IMR-90 (cell line): ENCODE measurements at regions not wholly inside any gene's neighbourhood (a gene's known extent, or its start where the extent isn't known, plus 50 kb on each side); places are given as distances from the start of the nearest gene placed in this dataset.

Source experiments
- ATAC-seq: fragments of 200-7000 bp; cut with Tn5 transposase; 2 replicates; pipeline ENCODE4 v1.9.1; 2020; ENCODE audit warnings: low read depth, mild to moderate bottlenecking, moderate library complexity
- BruUV-seq: library from RNA; stranded (reverse); fragments of 400-500 nt; replicated peaks from 2 replicates; lab custom pipeline; 2021; lab: Mats Ljungman, UMichigan
- CTCF ChIA-PET: fragments of 300-600 bp; formaldehyde crosslinking; extraction: SDS; loops from one replicate; lab custom pipeline; 2021; ENCODE audit warnings: antibody characterized with exemption; lab: Yijun Ruan, JAX
- POLR2A ChIA-PET: fragments of 300-600 bp; sonication (Branson Sonifier 250); formaldehyde crosslinking; loops from one replicate; lab custom pipeline; 2022; ENCODE audit warnings: antibody characterized with exemption; ENCODE audit not compliant: unreplicated experiment; lab: Charles Lee
- DNase-seq: peaks from one replicate; pipeline ENCODE4 v3.0.0; 2013
- H2AFZ ChIP-seq: replicated peaks from 2 replicates; pipeline ENCODE3; 2013; ENCODE audit warnings: low read length, mild to moderate bottlenecking; ENCODE audit not compliant: poor library complexity
- H2AK5ac ChIP-seq: 2 replicates; pipeline ENCODE4 v1.6.1; 2013; ENCODE audit warnings: low read depth, low read length, inconsistent platforms
- H2AK9ac ChIP-seq: replicated peaks from 2 replicates; pipeline ENCODE3; 2013; ENCODE audit warnings: mild to moderate bottlenecking, low read depth, low read length, moderate library complexity; ENCODE audit not compliant: poor library complexity
- H2BK120ac ChIP-seq: 2 replicates; pipeline ENCODE4 v1.6.1; 2013; ENCODE audit warnings: low read depth, low read length, inconsistent platforms
- H2BK15ac ChIP-seq: 3 replicates; pipeline ENCODE4 v1.6.1; 2013; ENCODE audit warnings: low read depth, low read length, inconsistent platforms
- H2BK20ac ChIP-seq: 2 replicates; pipeline ENCODE4 v1.6.1; 2013; ENCODE audit warnings: low read depth, mild to moderate bottlenecking, inconsistent platforms, low read length, moderate library complexity
- H2BK5ac ChIP-seq: 2 replicates; pipeline ENCODE4 v1.6.1; 2013; ENCODE audit warnings: mild to moderate bottlenecking, low read depth, low read length, inconsistent platforms; ENCODE audit not compliant: poor library complexity, severe bottlenecking
- H3K14ac ChIP-seq: replicated peaks from 2 replicates; pipeline ENCODE4 v1.6.1; 2013; ENCODE audit warnings: low read depth, low read length, inconsistent platforms
- H3K18ac ChIP-seq: 2 replicates; pipeline ENCODE4 v1.6.1; 2013; ENCODE audit warnings: low read depth, low read length, control low read depth
- H3K23ac ChIP-seq: 2 replicates; pipeline ENCODE4 v1.6.1; 2013; ENCODE audit warnings: low read depth, low read length, inconsistent platforms
- H3K27ac ChIP-seq: 2 replicates; pipeline ENCODE4 v1.5.1; 2013; ENCODE audit warnings: mild to moderate bottlenecking, control low read depth, low read length; ENCODE audit not compliant: insufficient read depth
- H3K27me3 ChIP-seq: 2 replicates; pipeline ENCODE4 v1.6.1; 2013; ENCODE audit warnings: low read length; ENCODE audit not compliant: control insufficient read depth, insufficient read depth
- H3K36me3 ChIP-seq: 2 replicates; pipeline ENCODE4 v1.6.1; 2013; ENCODE audit warnings: low read length, mixed read lengths; ENCODE audit not compliant: control insufficient read depth, insufficient read depth
- H3K4ac ChIP-seq: 2 replicates; pipeline ENCODE4 v1.6.1; 2013; ENCODE audit warnings: low read depth, low read length, inconsistent platforms
- H3K4me1 ChIP-seq: 2 replicates; pipeline ENCODE4 v1.6.1; 2013; ENCODE audit warnings: low read length, mixed read lengths; ENCODE audit not compliant: control insufficient read depth, insufficient read depth
- H3K4me2 ChIP-seq: 2 replicates; pipeline ENCODE4 v1.6.1; 2013; ENCODE audit warnings: low read depth, mild to moderate bottlenecking, control low read depth, low read length, moderate library complexity
- H3K4me3 ChIP-seq: 2 replicates; pipeline ENCODE4 v1.5.1; 2013; ENCODE audit warnings: low read depth, mild to moderate bottlenecking, control low read depth, low read length, moderate library complexity; ENCODE audit not compliant: insufficient read depth
- H3K56ac ChIP-seq: 2 replicates; pipeline ENCODE4 v1.6.1; 2013; ENCODE audit warnings: low read length, inconsistent platforms; ENCODE audit not compliant: insufficient read depth; ENCODE audit errors: extremely low read depth
- H3K79me1 ChIP-seq, 2 experiments: 2 replicates each; pipeline ENCODE4 v1.6.1; 2013; ENCODE audit warnings: low read length in 2 of 2, inconsistent platforms in 1 of 2, low read depth in 1 of 2
- H3K9ac ChIP-seq: 2 replicates; pipeline ENCODE4 v1.6.1; 2013; ENCODE audit warnings: low read depth, low read length, control low read depth
- H3K9me1 ChIP-seq: 2 replicates; pipeline ENCODE4 v1.6.1; 2013; ENCODE audit warnings: low read length, inconsistent platforms; ENCODE audit not compliant: insufficient read depth
- H3K9me3 ChIP-seq: 2 replicates; pipeline ENCODE4 v1.6.1; 2013; ENCODE audit warnings: low read length; ENCODE audit not compliant: control insufficient read depth, insufficient read depth
- H4K20me1 ChIP-seq: 2 replicates; pipeline ENCODE4 v1.6.1; 2013; ENCODE audit warnings: low read length, inconsistent platforms; ENCODE audit not compliant: insufficient read depth
- H4K5ac ChIP-seq: 2 replicates; pipeline ENCODE4 v1.6.1; 2013; ENCODE audit warnings: mild to moderate bottlenecking, low read depth, low read length, control low read depth
- H4K8ac ChIP-seq, 2 experiments: 2 replicates each; pipeline ENCODE4 v1.6.1; 2013; ENCODE audit warnings: low read depth in 2 of 2, low read length in 2 of 2, control low read depth in 1 of 2, inconsistent platforms in 1 of 2
- H4K91ac ChIP-seq: 2 replicates; pipeline ENCODE4 v1.6.1; 2013; ENCODE audit warnings: low read depth, low read length, inconsistent platforms; ENCODE audit not compliant: insufficient read depth
- BHLHE40 ChIP-seq: fragments of 150-350 bp; IDR thresholded peaks from 2 replicates; pipeline ENCODE4 v1.6.1; 2016; ENCODE audit warnings: mild to moderate bottlenecking, low read depth, low read length
- CHD1 ChIP-seq: IDR thresholded peaks from 2 replicates; pipeline ENCODE4 v1.6.1; 2012; ENCODE audit warnings: low read depth, low read length, improper control_type of control experiment
- FOS ChIP-seq: fragments of 150-350 bp; IDR thresholded peaks from 2 replicates; pipeline ENCODE4 v1.6.1; 2016; ENCODE audit warnings: low read depth, low read length
- MAFK ChIP-seq: IDR thresholded peaks from 2 replicates; pipeline ENCODE4 v1.6.1; 2012; ENCODE audit warnings: low read depth, low read length, improper control_type of control experiment
- MAZ ChIP-seq: IDR thresholded peaks from 2 replicates; pipeline ENCODE4 v1.6.1; 2012; ENCODE audit warnings: low read depth, mild to moderate bottlenecking, low read length, improper control_type of control experiment, moderate library complexity, borderline replicate concordance
- MXI1 ChIP-seq: IDR thresholded peaks from 2 replicates; pipeline ENCODE4 v1.6.1; 2012; ENCODE audit warnings: low read depth, mild to moderate bottlenecking, low read length, moderate library complexity, borderline replicate concordance
- POLR2A ChIP-seq: IDR thresholded peaks from 2 replicates; pipeline ENCODE4 v1.6.1; 2012; ENCODE audit warnings: mild to moderate bottlenecking, low read depth, low read length
- RAD21 ChIP-seq: IDR thresholded peaks from 2 replicates; pipeline ENCODE4 v1.6.1; 2012; ENCODE audit warnings: low read length, improper control_type of control experiment
- RCOR1 ChIP-seq: IDR thresholded peaks from 2 replicates; pipeline ENCODE4 v1.6.1; 2012; ENCODE audit warnings: mild to moderate bottlenecking, low read length, improper control_type of control experiment; ENCODE audit not compliant: insufficient replicate concordance
- RFX5 ChIP-seq: IDR thresholded peaks from 2 replicates; pipeline ENCODE4 v1.8.0; 2012; ENCODE audit warnings: low read depth, mild to moderate bottlenecking, low read length, moderate library complexity
- SMC3 ChIP-seq: fragments of 150-350 bp; IDR thresholded peaks from 2 replicates; pipeline ENCODE4 v1.6.1; 2016; ENCODE audit warnings: low read depth, mild to moderate bottlenecking, antibody characterized with exemption, low read length, moderate library complexity
- whole genome bisulfite sequencing, 2 experiments: methylation state at CpG; one replicate each; pipeline versions ENCODE4 v1.1.5 to v1.1.7; 2013; ENCODE audit warnings: missing lambda C conversion rate in 2 of 2; ENCODE audit not compliant: insufficient read length in 1 of 2; ENCODE audit errors: extremely low coverage in 2 of 2; 5-methylcytosine and 5-hydroxymethylcytosine counted together
- dilution Hi-C: fragments of 300-500 bp; cut with HindIII; formaldehyde crosslinking; loops from one replicate; pipeline ENCODE4 v1.14.3; 2018; ENCODE audit warnings: low sequenced_read_pairs; ENCODE audit not compliant: unreplicated experiment
- in situ Hi-C: fragments of 300-500 bp; cut with MboI; formaldehyde crosslinking; loops from 3 replicates; pipeline ENCODE4 v1.14.3; 2019; ENCODE audit warnings: low sequenced_read_pairs, inconsistent platforms, mixed read lengths
- intact Hi-C: fragments of 100-400 bp; cut with micrococcal nuclease; formaldehyde crosslinking; loops from 2 replicates; pipeline ENCODE4 v1.10.0; 2022
- TF ChIP-seq, protein P1 (sequence below): fragments of 150-350 bp; IDR thresholded peaks from 2 replicates; pipeline ENCODE4 v1.6.1; 2016; ENCODE audit warnings: low read depth, mild to moderate bottlenecking, low read length, moderate library complexity, borderline replicate concordance

DNA sequence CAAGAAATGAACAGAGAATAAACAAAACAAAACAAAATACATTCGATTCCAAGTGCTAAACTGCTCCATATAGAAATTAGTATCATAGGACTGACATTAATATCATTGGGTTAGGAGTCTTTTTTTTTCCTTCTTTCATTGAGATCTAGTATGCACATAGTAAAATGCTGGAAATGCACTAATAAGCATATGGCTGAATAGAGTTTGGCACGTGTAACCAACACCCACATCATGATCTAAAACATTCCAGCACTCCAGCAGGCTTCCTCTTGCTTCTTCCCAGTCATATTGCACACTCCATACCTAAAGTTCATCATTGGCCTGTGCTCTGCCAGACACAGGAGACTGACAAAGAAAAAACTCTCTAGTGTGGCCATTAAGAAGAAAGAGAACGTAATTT, 117.5 kb downstream of the POU4F1 start:
- CTCF ChIA-PET = no interaction called here
- Histone ChIP-seq H2AK5ac (no peak overlapping the region), H2AK9ac (no peak overlapping the region), H3K27ac (no peak overlapping the region), H3K23ac (no peak overlapping the region), H4K91ac (no peak overlapping the region), H3K14ac (no peak overlapping the region), H4K5ac (no peak overlapping the region), H3K9ac (no peak overlapping the region), H3K18ac (no peak overlapping the region), H3K4me1 (no peaks in the 10 kb centered on the region), H4K20me1 (no peaks in the 10 kb centered on the region), H3K56ac (no peak overlapping the region), H3K4me3 (no peak overlapping the region), H3K9me3 (no peaks in the 10 kb centered on the region), H2BK5ac (no peak overlapping the region), H4K8ac (no peak overlapping the region), H3K36me3 (no peaks in the 10 kb centered on the region), H2BK15ac (no peak overlapping the region), H3K27me3 (no peaks in the 10 kb centered on the region), H2AFZ (no peak overlapping the region), H2BK120ac (no peak overlapping the region), H3K4me2 (no peak overlapping the region), H2BK20ac (no peak overlapping the region), H3K9me1 (no peaks in the 10 kb centered on the region), H3K4ac (no peak overlapping the region), H3K79me1 (no peaks in the 10 kb centered on the region)
- POLR2A ChIA-PET = no interaction called here
- no TSS peak for BruUV-seq
- WGBS, 2 experiments = no CpG with 5 or more reads among the region's 3 CpGs
- in situ Hi-C loops (no loop called here), intact Hi-C loops (no loop called here), dilution Hi-C loops (no loop called here)
- ATAC-seq = no peak
- TF ChIP-seq RFX5 (no peak), MAZ (no peak), FOS (no peak), RCOR1 (no peak), MAFK (no peak), CHD1 (no peak), POLR2A (no peak), SMC3 (no peak), MXI1 (no peak), BHLHE40 (no peak), RAD21 (no peak)
- TF ChIP-seq, protein P1, sequence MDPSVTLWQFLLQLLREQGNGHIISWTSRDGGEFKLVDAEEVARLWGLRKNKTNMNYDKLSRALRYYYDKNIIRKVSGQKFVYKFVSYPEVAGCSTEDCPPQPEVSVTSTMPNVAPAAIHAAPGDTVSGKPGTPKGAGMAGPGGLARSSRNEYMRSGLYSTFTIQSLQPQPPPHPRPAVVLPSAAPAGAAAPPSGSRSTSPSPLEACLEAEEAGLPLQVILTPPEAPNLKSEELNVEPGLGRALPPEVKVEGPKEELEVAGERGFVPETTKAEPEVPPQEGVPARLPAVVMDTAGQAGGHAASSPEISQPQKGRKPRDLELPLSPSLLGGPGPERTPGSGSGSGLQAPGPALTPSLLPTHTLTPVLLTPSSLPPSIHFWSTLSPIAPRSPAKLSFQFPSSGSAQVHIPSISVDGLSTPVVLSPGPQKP = no peak
- DNase-seq = no peak
